Smooth muscle cell (in vitro differentiated cells): ENCODE measurements at regions not wholly inside any gene's neighbourhood (a gene's known extent, or its start where the extent isn't known, plus 50 kb on each side); places are given as distances from the start of the nearest gene placed in this dataset.

Source experiments
- DNase-seq: peaks from one replicate; lab custom pipeline; 2025; ENCODE audit not compliant: unreplicated experiment; lab: John Stamatoyannopoulos, UW
- H2AFZ ChIP-seq: fragments of 200-600 bp; sonication (generic); 2 replicates; pipeline ENCODE4 v1.6.0; 2016; ENCODE audit warnings: antibody characterized with exemption, low read depth, mild to moderate bottlenecking
- H3F3A ChIP-seq: fragments of 200-600 bp; sonication (generic); 2 replicates; pipeline ENCODE4 v1.6.0; 2017; ENCODE audit warnings: antibody characterized with exemption, low read depth
- H3K27ac ChIP-seq: fragments of 200-600 bp; sonication (generic); 2 replicates; pipeline ENCODE4 v1.5.1; 2016; ENCODE audit warnings: low read depth, mild to moderate bottlenecking
- H3K27me3 ChIP-seq: fragments of 200-600 bp; sonication (generic); 2 replicates; pipeline ENCODE4 v1.6.1; 2016; ENCODE audit warnings: low read depth, mild to moderate bottlenecking
- H3K36me3 ChIP-seq: fragments of 200-600 bp; sonication (generic); 2 replicates; pipeline ENCODE4 v1.5.1; 2016; ENCODE audit warnings: low read depth
- H3K4me1 ChIP-seq: fragments of 200-600 bp; sonication (generic); 2 replicates; pipeline ENCODE4 v1.5.1; 2016; ENCODE audit warnings: low read depth
- H3K4me2 ChIP-seq: fragments of 200-600 bp; sonication (generic); 2 replicates; pipeline ENCODE4 v1.6.0; 2016; ENCODE audit warnings: mild to moderate bottlenecking
- H3K4me3 ChIP-seq: fragments of 200-600 bp; sonication (generic); 2 replicates; pipeline ENCODE4 v1.5.1; 2016; ENCODE audit warnings: mild to moderate bottlenecking
- H3K79me2 ChIP-seq: fragments of 200-600 bp; sonication (generic); 2 replicates; pipeline ENCODE4 v1.6.0; 2016; ENCODE audit warnings: low read depth, mild to moderate bottlenecking
- H3K9ac ChIP-seq: fragments of 200-600 bp; sonication (generic); 2 replicates; pipeline ENCODE4 v1.6.0; 2016; ENCODE audit warnings: low read depth
- H3K9me3 ChIP-seq: fragments of 200-600 bp; sonication (generic); replicated peaks from 2 replicates; pipeline ENCODE4 v1.5.1; 2016; ENCODE audit warnings: low read depth
- H4K20me1 ChIP-seq: fragments of 200-600 bp; sonication (generic); 2 replicates; pipeline ENCODE4 v1.6.0; 2016; ENCODE audit warnings: low read depth
- WGBS: methylation state at CpG from one replicate; pipeline ENCODE4 v1.1.7; 2016; ENCODE audit warnings: low lambda C conversion rate; 5-methylcytosine and 5-hydroxymethylcytosine counted together
- TF ChIP-seq, protein P1 (sequence below): fragments of 200-600 bp; sonication (generic); IDR thresholded peaks from 2 replicates; pipeline ENCODE4 v1.5.1; 2017; ENCODE audit warnings: borderline replicate concordance, mild to moderate bottlenecking, antibody characterized with exemption; ENCODE audit not compliant: insufficient read depth, poor library complexity, severe bottlenecking

DNA sequence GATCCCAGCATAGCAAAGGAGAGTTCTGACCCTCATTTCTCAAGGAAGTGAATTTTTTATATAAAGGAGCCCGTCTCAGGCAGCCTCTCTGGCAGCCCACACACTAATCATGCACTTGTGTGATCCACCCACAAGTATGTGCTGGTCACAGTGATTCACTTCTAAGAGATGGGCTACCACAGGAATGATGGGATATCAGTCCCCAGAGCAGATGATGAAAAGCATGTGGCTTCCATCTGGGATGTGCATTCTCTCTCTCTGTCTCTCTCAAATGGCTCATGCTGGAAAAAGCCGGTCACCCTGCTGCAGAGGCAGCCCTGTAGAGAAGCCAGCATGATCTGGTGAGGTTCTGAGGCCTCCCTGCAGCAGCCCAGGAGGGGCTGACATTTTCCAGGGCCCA is 74.2 kb upstream of the ADCY2 start:
- Histone ChIP-seq H3K27ac (peak overlapping the region; percentile 84), H3K9ac (peak overlapping the region; percentile 1), H3K9me3 (no peaks in the 10 kb centered on the region), H3K27me3 (no peaks in the 10 kb centered on the region), H2AFZ (no peak overlapping the region), H3K36me3 (no peaks in the 10 kb centered on the region), H3K79me2 (no peaks in the 10 kb centered on the region), H3K4me2 (peak overlapping the region; percentile 58), H3F3A (no peaks in the 10 kb centered on the region), H4K20me1 (no peaks in the 10 kb centered on the region), H3K4me1 (no peaks in the 10 kb centered on the region), H3K4me3 (no peak overlapping the region)
- peak; percentile 24 for DNase-seq
- TF ChIP-seq, protein P1, sequence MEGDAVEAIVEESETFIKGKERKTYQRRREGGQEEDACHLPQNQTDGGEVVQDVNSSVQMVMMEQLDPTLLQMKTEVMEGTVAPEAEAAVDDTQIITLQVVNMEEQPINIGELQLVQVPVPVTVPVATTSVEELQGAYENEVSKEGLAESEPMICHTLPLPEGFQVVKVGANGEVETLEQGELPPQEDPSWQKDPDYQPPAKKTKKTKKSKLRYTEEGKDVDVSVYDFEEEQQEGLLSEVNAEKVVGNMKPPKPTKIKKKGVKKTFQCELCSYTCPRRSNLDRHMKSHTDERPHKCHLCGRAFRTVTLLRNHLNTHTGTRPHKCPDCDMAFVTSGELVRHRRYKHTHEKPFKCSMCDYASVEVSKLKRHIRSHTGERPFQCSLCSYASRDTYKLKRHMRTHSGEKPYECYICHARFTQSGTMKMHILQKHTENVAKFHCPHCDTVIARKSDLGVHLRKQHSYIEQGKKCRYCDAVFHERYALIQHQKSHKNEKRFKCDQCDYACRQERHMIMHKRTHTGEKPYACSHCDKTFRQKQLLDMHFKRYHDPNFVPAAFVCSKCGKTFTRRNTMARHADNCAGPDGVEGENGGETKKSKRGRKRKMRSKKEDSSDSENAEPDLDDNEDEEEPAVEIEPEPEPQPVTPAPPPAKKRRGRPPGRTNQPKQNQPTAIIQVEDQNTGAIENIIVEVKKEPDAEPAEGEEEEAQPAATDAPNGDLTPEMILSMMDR = no peak
- 15% methylated on average over 2 of the region's 2 CpGs for WGBS

DNA sequence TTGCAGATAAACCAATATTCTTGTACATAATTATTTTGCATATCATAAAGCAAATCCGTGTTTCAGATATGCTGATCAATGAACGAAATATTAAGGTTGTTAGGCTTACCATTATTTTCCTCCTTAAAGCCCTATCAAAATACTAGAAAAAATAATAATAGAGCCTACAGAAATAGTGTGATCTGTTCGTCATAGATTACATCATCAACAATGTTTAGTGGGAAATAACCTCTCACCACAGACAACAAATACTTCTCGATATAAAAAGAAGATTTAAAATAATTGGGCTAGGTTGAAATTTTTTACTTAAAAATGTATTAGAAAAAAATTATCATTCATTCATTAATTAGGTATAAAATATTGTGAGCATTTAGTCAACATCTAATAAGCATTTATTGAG is 71.0 kb upstream of the ADCY2 start:
- Histone ChIP-seq H4K20me1 (no peaks in the 10 kb centered on the region), H2AFZ (no peak overlapping the region), H3K79me2 (no peaks in the 10 kb centered on the region)

DNA sequence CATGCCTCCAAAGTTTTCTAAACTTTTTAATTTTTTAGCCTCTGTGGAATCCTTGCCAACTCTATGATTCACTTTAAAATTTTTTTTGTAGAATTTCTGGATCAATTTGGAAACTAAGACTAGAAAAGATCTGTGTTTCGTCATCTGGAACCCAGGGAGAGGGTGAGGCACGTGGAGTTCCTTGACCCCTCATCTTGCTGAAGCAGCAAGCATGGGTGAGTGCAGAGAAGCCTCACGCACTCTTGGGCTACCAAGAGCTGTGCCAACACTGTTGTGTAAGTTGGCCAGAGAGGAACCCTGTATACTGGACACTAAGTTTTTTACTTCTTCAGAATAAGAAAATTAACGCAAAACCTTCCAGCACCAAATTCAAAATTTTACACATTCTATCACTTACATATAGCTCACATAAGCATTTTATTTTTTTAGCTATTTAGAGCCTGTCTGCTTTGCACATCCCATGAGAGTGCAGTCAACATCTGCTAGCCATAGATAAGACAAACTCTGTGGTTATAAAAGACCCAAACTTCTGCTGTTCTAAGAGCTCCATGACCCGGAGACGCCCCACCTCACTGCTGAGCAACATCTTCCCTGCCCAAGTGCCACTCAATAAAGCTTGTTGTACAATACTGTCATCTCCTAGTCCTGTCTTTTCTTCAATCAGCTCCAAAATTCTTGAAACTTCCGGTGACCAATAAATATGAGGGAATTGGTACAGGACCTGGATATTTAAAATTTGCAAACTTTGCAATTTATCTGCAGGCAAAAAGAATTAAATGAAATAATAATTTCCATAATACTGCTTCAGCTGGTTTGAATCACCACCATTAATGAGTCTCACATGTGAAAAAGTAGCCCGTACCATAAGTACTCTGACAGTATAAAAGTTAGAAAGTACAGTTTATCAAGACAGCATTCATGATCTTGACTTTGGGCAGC is 69.7 kb upstream of the ADCY2 start:
- H3K36me3 ChIP-seq = no peaks in the 10 kb centered on the region
- H3K27me3 ChIP-seq = no peaks in the 10 kb centered on the region
- H3K27ac ChIP-seq = no peak overlapping the region
- H3K79me2 ChIP-seq = no peaks in the 10 kb centered on the region
- H3F3A ChIP-seq = no peaks in the 10 kb centered on the region
- H3K9me3 ChIP-seq = no peaks in the 10 kb centered on the region
- WGBS = 89% methylated on average over 8 of the region's 8 CpGs
- H3K4me2 ChIP-seq = no peak overlapping the region
- H3K4me1 ChIP-seq = no peaks in the 10 kb centered on the region
- TF ChIP-seq, protein P1 = no peak
- no peak overlapping the region for H3K4me3 ChIP-seq
- H2AFZ ChIP-seq = no peak overlapping the region
- no peak overlapping the region for H3K9ac ChIP-seq
- DNase-seq = no peak
- H4K20me1 ChIP-seq = no peaks in the 10 kb centered on the region

More for the DNA sequence above, 71.0 kb upstream of the ADCY2 start:
- H3K36me3 ChIP-seq = no peaks in the 10 kb centered on the region
- no peak for DNase-seq
- H3F3A ChIP-seq = no peaks in the 10 kb centered on the region
- H3K27ac ChIP-seq = no peak overlapping the region
- WGBS = 92% methylated on average over 4 of the region's 4 CpGs
- no peaks in the 10 kb centered on the region for H3K9me3 ChIP-seq
- no peaks in the 10 kb centered on the region for H3K4me1 ChIP-seq
- H3K4me2 ChIP-seq = no peak overlapping the region
- no peaks in the 10 kb centered on the region for H3K27me3 ChIP-seq
- no peak overlapping the region for H3K9ac ChIP-seq
- TF ChIP-seq, protein P1 = no peak
- no peak overlapping the region for H3K4me3 ChIP-seq
